Caco-2 (cell line): ENCODE measurements at regions not wholly inside any gene's neighbourhood (a gene's known extent, or its start where the extent isn't known, plus 50 kb on each side); places are given as distances from the start of the nearest gene placed in this dataset.

Experiments
- BruUV-seq: library from RNA; stranded (reverse); fragments of 400-500 nt; replicated peaks from 2 replicates; lab custom pipeline; 2021; lab: Mats Ljungman, UMichigan
- CTCF ChIA-PET: fragments of 300-600 bp; sonication (Branson Sonifier 250); formaldehyde crosslinking; loops from one replicate; lab custom pipeline; 2022; ENCODE audit warnings: antibody characterized with exemption; lab: Charles Lee
- POLR2A ChIA-PET: fragments of 300-600 bp; sonication (Branson Sonifier 250); formaldehyde crosslinking; loops from one replicate; lab custom pipeline; 2022; ENCODE audit warnings: antibody characterized with exemption; lab: Charles Lee
- DNase-seq, 2 experiments: peaks; one replicate each; pipeline versions ENCODE4 v3.0.0 to v3.0.0-alpha.2; 2020 to 2022
- H3K27me3 ChIP-seq: replicated peaks from 2 replicates; pipeline ENCODE4 v1.6.0; 2011; ENCODE audit warnings: low read length; ENCODE audit not compliant: control insufficient read depth, insufficient read depth
- H3K36me3 ChIP-seq: 2 replicates; pipeline ENCODE4 v1.5.1; 2011; ENCODE audit warnings: low read length; ENCODE audit not compliant: control insufficient read depth, insufficient read depth
- H3K4me1 ChIP-seq: fragments of 250-450 bp; sonication (Bioruptor Pico); 2 replicates; pipeline ENCODE4 v1.5.1; 2020; ENCODE audit warnings: mild to moderate bottlenecking
- H3K4me3 ChIP-seq: 2 replicates; pipeline ENCODE4 v1.5.1; 2011; ENCODE audit warnings: low read depth, mild to moderate bottlenecking, control low read depth, low read length
- H3K9me3 ChIP-seq: fragments of 250-450 bp; sonication (Bioruptor Pico); 2 replicates; pipeline ENCODE4 v1.5.1; 2020; ENCODE audit warnings: mild to moderate bottlenecking, moderate library complexity
- H3K27ac Mint-ChIP-seq: one replicate; pipeline ENCODE4 v1.8.0; 2022; ENCODE audit warnings: mixed read lengths; ENCODE audit not compliant: unreplicated experiment
- H3K27me3 Mint-ChIP-seq: one replicate; pipeline ENCODE4 v1.8.0; 2022; ENCODE audit warnings: mixed read lengths; ENCODE audit not compliant: insufficient read depth, unreplicated experiment
- H3K36me3 Mint-ChIP-seq: one replicate; pipeline ENCODE4 v1.8.0; 2022; ENCODE audit warnings: mild to moderate bottlenecking, mixed read lengths; ENCODE audit not compliant: insufficient read depth, unreplicated experiment
- H3K4me1 Mint-ChIP-seq: one replicate; pipeline ENCODE4 v1.8.0; 2022; ENCODE audit warnings: low read depth, mixed read lengths; ENCODE audit not compliant: unreplicated experiment
- H3K4me3 Mint-ChIP-seq: one replicate; pipeline ENCODE4 v1.8.0; 2022; ENCODE audit warnings: mild to moderate bottlenecking, moderate library complexity, mixed read lengths; ENCODE audit not compliant: unreplicated experiment
- H3K9me3 Mint-ChIP-seq: one replicate; pipeline ENCODE4 v1.8.0; 2022; ENCODE audit warnings: mixed read lengths; ENCODE audit not compliant: unreplicated experiment
- intact Hi-C: fragments of 100-400 bp; cut with micrococcal nuclease; formaldehyde crosslinking; loops from one replicate; pipeline ENCODE4 v1.10.0; 2022; ENCODE audit not compliant: unreplicated experiment
- TF ChIP-seq, protein P1 (sequence below), 2 experiments: fragments of 200-600 bp in 1 of 2; IDR thresholded peaks; 1 replicate in 1 of 2; 2 replicates in 1 of 2; pipeline versions ENCODE4 v1.5.1 to v1.8.0; 2011 to 2022; ENCODE audit warnings: antibody characterized with exemption in 1 of 2, control low read depth in 1 of 2, inconsistent platforms in 1 of 2, low read depth in 1 of 2, low read length in 1 of 2, mild to moderate bottlenecking in 1 of 2, moderate library complexity in 1 of 2; ENCODE audit not compliant: insufficient read depth in 1 of 2, severe bottlenecking in 1 of 2, unreplicated experiment in 1 of 2

- Histone ChIP-seq H3K4me3 (no peak overlapping the region), H3K36me3 (no peaks in the 10 kb centered on the region), H3K27me3 (no peaks in the 10 kb centered on the region), H3K4me1 (no peaks in the 10 kb centered on the region), H3K9me3 (no peaks in the 10 kb centered on the region)
- ChIA-PET CTCF (no interaction called here), POLR2A (no interaction called here)
- BruUV-seq = no TSS peak
- DNase-seq = no peak
- H3K4me3 Mint-ChIP-seq = no peak overlapping the region
- no peaks in the 10 kb centered on the region for H3K36me3 Mint-ChIP-seq
- no peak overlapping the region for H3K27ac Mint-ChIP-seq
- H3K9me3 Mint-ChIP-seq = peaks cover 12% of the 10 kb centered on the region
- peaks cover 4% of the 10 kb centered on the region for H3K27me3 Mint-ChIP-seq
- intact Hi-C loops = loop anchor here (2.0 to 10.0 kb wide), 2 partner anchors 47 to 159 kb away; no protein-coding TSS in a partner anchor
- peaks cover 18% of the 10 kb centered on the region for H3K4me1 Mint-ChIP-seq
- TF ChIP-seq, protein P1, sequence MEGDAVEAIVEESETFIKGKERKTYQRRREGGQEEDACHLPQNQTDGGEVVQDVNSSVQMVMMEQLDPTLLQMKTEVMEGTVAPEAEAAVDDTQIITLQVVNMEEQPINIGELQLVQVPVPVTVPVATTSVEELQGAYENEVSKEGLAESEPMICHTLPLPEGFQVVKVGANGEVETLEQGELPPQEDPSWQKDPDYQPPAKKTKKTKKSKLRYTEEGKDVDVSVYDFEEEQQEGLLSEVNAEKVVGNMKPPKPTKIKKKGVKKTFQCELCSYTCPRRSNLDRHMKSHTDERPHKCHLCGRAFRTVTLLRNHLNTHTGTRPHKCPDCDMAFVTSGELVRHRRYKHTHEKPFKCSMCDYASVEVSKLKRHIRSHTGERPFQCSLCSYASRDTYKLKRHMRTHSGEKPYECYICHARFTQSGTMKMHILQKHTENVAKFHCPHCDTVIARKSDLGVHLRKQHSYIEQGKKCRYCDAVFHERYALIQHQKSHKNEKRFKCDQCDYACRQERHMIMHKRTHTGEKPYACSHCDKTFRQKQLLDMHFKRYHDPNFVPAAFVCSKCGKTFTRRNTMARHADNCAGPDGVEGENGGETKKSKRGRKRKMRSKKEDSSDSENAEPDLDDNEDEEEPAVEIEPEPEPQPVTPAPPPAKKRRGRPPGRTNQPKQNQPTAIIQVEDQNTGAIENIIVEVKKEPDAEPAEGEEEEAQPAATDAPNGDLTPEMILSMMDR (IDR thresholded peaks at IDR 0.05; ENCODE audit: insufficient read depth in 1 of 2, low read depth in 1 of 2, low read length in 1 of 2, severe bottlenecking in 1 of 2, unreplicated experiment in 1 of 2) = no peak
Measured at GRCh38 chr1:229065613-229066012, 205.3 kb upstream of the RAB4A start.

DNA sequence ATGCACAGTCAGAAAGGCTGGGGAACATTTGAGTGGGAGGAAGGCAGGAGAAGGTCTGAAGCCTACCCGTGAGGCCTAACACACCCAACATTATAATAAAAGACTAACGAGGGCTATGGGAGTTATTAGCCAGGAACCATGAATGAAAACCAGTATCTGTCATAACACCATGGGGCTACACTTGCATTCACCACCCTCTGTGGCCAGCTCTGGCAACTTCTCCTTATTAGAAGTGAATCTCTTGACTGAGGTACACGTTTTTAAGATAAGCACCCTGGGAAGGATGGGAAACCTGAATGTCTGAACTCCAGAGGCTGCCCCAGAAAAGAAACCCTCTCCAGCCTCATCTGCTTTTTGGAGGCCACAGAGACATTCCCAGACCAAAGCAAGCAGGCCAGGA is 204.3 kb upstream of the RAB4A start:
- POLR2A ChIA-PET = no interaction called here
- intact Hi-C loops = loop anchor here (10.0 kb wide), 1 partner anchor 158 kb away; no protein-coding TSS in a partner anchor
- peaks cover 12% of the 10 kb centered on the region for H3K9me3 Mint-ChIP-seq
- TF ChIP-seq, protein P1 (IDR thresholded peaks at IDR 0.05; ENCODE audit: insufficient read depth in 1 of 2, low read depth in 1 of 2, low read length in 1 of 2, severe bottlenecking in 1 of 2, unreplicated experiment in 1 of 2) = no peak
- CTCF ChIA-PET = no interaction called here
- Histone ChIP-seq H3K9me3 (no peaks in the 10 kb centered on the region), H3K4me3 (no peak overlapping the region), H3K4me1 (no peaks in the 10 kb centered on the region), H3K36me3 (no peaks in the 10 kb centered on the region), H3K27me3 (no peaks in the 10 kb centered on the region)
- DNase-seq = no peak
- no peak overlapping the region for H3K4me3 Mint-ChIP-seq
- peaks cover 4% of the 10 kb centered on the region for H3K27me3 Mint-ChIP-seq
- no peak overlapping the region for H3K27ac Mint-ChIP-seq
- BruUV-seq = no TSS peak
- peaks cover 12% of the 10 kb centered on the region for H3K4me1 Mint-ChIP-seq
- H3K36me3 Mint-ChIP-seq = no peaks in the 10 kb centered on the region

- H3K4me3 ChIP-seq = no peak overlapping the region
- Mint-ChIP-seq H3K4me3 (no peak overlapping the region), H3K27me3 (peaks cover 4% of the 10 kb centered on the region), H3K27ac (no peak overlapping the region), H3K36me3 (no peaks in the 10 kb centered on the region), H3K4me1 (peaks cover 12% of the 10 kb centered on the region), H3K9me3 (peaks cover 12% of the 10 kb centered on the region)
- H3K36me3 ChIP-seq = no peaks in the 10 kb centered on the region
- intact Hi-C loops = loop anchor here (10.0 kb wide), 1 partner anchor 157 kb away; no protein-coding TSS in a partner anchor
- H3K4me1 ChIP-seq = no peaks in the 10 kb centered on the region
- no peak for DNase-seq
- H3K9me3 ChIP-seq = no peaks in the 10 kb centered on the region
- BruUV-seq = no TSS peak
- CTCF ChIA-PET = no interaction called here
- no peaks in the 10 kb centered on the region for H3K27me3 ChIP-seq
- POLR2A ChIA-PET = no interaction called here
- TF ChIP-seq, protein P1 (IDR thresholded peaks at IDR 0.05; ENCODE audit: insufficient read depth in 1 of 2, low read depth in 1 of 2, low read length in 1 of 2, severe bottlenecking in 1 of 2, unreplicated experiment in 1 of 2) = no peak
Measured at GRCh38 chr1:229067546-229067945, 203.4 kb upstream of the RAB4A start.
